HG03280 (cell line): ENCODE measurements at regions not wholly inside any gene's neighbourhood (a gene's known extent, or its start where the extent isn't known, plus 50 kb on each side); places are given as distances from the start of the nearest gene placed in this dataset.

Experiments
- ATAC-seq: cut with Tn5 transposase; IDR thresholded peaks from one replicate; pipeline ENCODE4 v1.9.1; 2021; ENCODE audit warnings: mild to moderate bottlenecking, moderate library complexity; ENCODE audit not compliant: unreplicated experiment

- no peak for ATAC-seq
Measured at GRCh38 chr2:15038366-15039364, 406.1 kb downstream of the LRATD1 start.

- ATAC-seq, result no peak
Measured at GRCh38 chr2:15040429-15041084, 408.0 kb downstream of the LRATD1 start.

- no peak for ATAC-seq
Measured at GRCh38 chr2:15041429-15041837, 408.9 kb downstream of the LRATD1 start.

GRCh38 chr2:15042801-15043217, 410.3 kb downstream of the LRATD1 start:
- no peak for ATAC-seq

- no peak for ATAC-seq
Measured at GRCh38 chr2:15043336-15044058, 411.0 kb downstream of the LRATD1 start.

GRCh38 chr2:15045054-15045453, 412.5 kb downstream of the LRATD1 start:
- no peak for ATAC-seq

- no peak for ATAC-seq
Measured at GRCh38 chr2:15047184-15047583, 414.7 kb downstream of the LRATD1 start.

GRCh38 chr2:15048000-15048399, 415.5 kb downstream of the LRATD1 start:
- ATAC-seq, result no peak

- no peak for ATAC-seq
Measured at GRCh38 chr2:15049096-15049993, 416.8 kb downstream of the LRATD1 start.

GRCh38 chr2:15050483-15050882, 418.0 kb downstream of the LRATD1 start:
- no peak for ATAC-seq

GRCh38 chr2:15053542-15053941, 421.0 kb downstream of the LRATD1 start:
- ATAC-seq, result no peak

- peak; percentile 62 for ATAC-seq
Measured at GRCh38 chr2:15058015-15058720, 425.7 kb downstream of the LRATD1 start.

- no peak for ATAC-seq
Measured at GRCh38 chr2:15058721-15059157, 426.2 kb downstream of the LRATD1 start.

GRCh38 chr2:15059870-15060512, 427.5 kb downstream of the LRATD1 start:
- ATAC-seq, result no peak

- ATAC-seq, result no peak
Measured at GRCh38 chr2:15061268-15061667, 428.8 kb downstream of the LRATD1 start.

GRCh38 chr2:15066138-15066537, 433.6 kb downstream of the LRATD1 start:
- no peak for ATAC-seq

GRCh38 chr2:15069149-15069548, 436.6 kb downstream of the LRATD1 start:
- no peak for ATAC-seq

GRCh38 chr2:15072836-15073235, 440.3 kb downstream of the LRATD1 start:
- ATAC-seq, result no peak

GRCh38 chr2:15073664-15074063, 441.1 kb downstream of the LRATD1 start:
- no peak for ATAC-seq
